ENCODE measurements at regions not wholly inside any gene's neighbourhood (a gene's known extent, or its start where the extent isn't known, plus 50 kb on each side); places are given as distances from the start of the nearest gene placed in this dataset.

GRCh38 chr16:87126403-87127025 lies 190.7 kb downstream of the C16orf95 start:
- H3K4me3 ChIP-seq (ENCODE audit: low read depth, low read length): no peak overlapping the region
- TF ChIP-seq, protein P1, sequence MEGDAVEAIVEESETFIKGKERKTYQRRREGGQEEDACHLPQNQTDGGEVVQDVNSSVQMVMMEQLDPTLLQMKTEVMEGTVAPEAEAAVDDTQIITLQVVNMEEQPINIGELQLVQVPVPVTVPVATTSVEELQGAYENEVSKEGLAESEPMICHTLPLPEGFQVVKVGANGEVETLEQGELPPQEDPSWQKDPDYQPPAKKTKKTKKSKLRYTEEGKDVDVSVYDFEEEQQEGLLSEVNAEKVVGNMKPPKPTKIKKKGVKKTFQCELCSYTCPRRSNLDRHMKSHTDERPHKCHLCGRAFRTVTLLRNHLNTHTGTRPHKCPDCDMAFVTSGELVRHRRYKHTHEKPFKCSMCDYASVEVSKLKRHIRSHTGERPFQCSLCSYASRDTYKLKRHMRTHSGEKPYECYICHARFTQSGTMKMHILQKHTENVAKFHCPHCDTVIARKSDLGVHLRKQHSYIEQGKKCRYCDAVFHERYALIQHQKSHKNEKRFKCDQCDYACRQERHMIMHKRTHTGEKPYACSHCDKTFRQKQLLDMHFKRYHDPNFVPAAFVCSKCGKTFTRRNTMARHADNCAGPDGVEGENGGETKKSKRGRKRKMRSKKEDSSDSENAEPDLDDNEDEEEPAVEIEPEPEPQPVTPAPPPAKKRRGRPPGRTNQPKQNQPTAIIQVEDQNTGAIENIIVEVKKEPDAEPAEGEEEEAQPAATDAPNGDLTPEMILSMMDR (IDR thresholded peaks at IDR 0.05; ENCODE audit: low read depth, low read length): no peak

GRCh38 chr16:87127061-87127765 lies 190.0 kb downstream of the C16orf95 start:
- TF ChIP-seq, protein P1 (IDR thresholded peaks at IDR 0.05; ENCODE audit: low read depth, low read length): no peak
- no peak overlapping the region for H3K4me3 ChIP-seq (ENCODE audit: low read depth, low read length)

DNA sequence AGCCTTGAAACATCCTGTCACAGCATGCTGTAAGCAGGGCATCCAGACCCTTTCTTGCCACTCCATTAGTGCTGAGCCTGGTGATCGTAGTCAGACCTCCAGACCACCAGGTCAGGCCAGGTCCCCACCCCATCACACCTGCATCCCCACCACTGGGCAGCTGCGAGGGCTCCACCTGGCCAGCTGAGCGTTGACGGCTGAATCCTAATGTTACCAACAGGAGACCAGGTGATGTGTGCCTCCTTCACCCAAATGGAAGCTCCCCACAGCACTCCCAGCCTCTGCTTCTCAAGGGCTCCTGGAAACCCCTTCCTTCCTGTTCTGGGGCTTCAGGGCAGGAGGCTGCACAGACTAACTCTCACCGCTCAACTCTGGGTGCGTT lies 189.4 kb downstream of the C16orf95 start:
- TF ChIP-seq, protein P1 (IDR thresholded peaks at IDR 0.05; ENCODE audit: low read depth, low read length): no peak
- H3K4me3 ChIP-seq (ENCODE audit: low read depth, low read length): no peak overlapping the region

DNA sequence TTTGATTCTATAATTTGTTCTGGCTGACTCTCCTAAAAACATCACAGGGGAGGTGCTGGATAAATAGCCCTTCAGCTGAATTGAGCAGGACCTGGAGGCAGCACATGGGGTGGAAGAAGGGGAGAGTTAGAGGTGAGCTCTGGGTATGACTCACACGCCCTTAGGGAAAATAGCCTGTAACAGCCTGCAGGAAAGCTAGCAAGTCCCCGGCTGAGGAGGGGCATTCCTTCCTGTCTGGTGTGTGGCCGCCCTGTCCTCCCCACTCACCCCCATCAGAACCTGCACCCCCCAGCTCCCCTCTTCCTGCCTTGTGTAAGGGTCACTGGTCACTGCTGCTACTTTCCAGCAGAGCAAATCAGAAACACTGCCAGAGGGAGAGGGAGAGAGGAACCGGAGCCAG lies 187.4 kb downstream of the C16orf95 start:
- TF ChIP-seq, protein P1 (IDR thresholded peaks at IDR 0.05; ENCODE audit: low read depth, low read length): no peak
- H3K4me3 ChIP-seq (ENCODE audit: low read depth, low read length): no peak overlapping the region

DNA sequence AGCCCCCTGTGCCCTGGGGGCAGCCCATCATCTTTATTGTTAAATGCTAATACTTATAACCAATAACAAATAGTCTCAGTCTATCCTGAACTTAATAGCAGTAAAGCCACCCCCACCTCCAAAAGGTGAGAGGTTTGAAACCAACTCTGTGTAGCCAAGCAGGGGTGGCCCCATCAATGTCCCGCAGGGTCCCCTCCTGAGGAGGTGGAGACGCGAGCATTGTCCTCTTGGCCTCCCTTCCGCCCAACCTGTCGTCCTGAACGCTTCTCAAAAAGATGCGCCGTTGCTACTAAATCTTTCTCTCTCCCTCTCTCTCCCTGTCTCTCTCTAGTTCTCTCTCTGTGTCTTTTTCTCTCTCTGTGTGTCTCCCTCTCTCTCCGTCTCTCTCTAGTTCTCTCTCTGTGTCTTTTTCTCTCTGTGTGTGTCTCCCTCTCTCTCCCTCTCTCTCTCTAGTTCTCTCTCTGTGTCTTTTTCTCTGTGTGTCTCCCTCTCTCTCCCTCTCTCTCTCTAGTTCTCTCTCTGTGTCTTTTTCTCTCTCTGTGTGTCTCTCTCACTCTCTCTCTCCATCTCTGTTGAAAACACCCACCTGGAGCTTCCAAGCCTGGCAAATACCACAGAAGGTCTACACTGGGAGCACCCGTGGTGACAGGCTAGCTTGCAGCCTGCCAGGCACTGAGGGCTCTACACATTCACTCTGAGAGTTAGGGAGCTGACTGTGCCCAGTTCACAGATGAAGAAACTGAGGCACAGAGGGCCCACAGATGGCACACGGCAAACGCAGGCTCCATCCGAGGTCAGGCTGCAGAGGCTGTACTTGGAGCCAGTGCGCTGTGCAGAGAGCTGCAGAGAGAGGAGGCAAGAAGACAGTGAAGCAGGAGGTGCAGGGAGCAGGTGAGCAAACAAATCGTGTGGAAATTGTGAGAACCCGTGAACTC lies 185.9 kb downstream of the C16orf95 start:
- H3K4me3 ChIP-seq (ENCODE audit: low read depth, low read length): no peak overlapping the region
- TF ChIP-seq, protein P1 (IDR thresholded peaks at IDR 0.05; ENCODE audit: low read depth, low read length): no peak

DNA sequence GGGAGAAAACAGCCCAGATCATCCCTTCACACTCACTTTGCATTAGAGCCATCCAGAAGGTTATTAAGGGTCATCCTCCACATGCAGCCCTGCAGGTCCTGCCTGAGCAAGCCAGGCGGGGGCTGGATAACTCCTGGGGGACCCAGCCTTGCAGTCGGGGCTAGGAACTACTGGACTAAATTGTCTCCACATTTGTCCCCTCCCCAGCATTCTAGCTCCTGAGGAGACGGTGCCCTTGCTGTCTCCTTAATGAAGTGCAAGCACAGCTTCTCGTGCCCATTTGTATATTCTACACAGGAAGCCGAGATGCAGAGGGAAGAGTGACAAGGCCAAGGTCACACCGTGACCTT lies 185.2 kb downstream of the C16orf95 start:
- no peak overlapping the region for H3K4me3 ChIP-seq (ENCODE audit: low read depth, low read length)
- TF ChIP-seq, protein P1 (IDR thresholded peaks at IDR 0.05; ENCODE audit: low read depth, low read length): no peak
